ENCODE measurements at regions not wholly inside any gene's neighbourhood (a gene's known extent, or its start where the extent isn't known, plus 50 kb on each side); places are given as distances from the start of the nearest gene placed in this dataset.

GRCh38 chr3:127431066-127431465 is 143.2 kb upstream of the PRR20G start:
- H3K27me3 ChIP-seq (replicated peaks; ENCODE audit: control insufficient read depth, insufficient read depth, low read length) = peaks cover 1% of the 10 kb centered on the region
- TF ChIP-seq, protein P1, sequence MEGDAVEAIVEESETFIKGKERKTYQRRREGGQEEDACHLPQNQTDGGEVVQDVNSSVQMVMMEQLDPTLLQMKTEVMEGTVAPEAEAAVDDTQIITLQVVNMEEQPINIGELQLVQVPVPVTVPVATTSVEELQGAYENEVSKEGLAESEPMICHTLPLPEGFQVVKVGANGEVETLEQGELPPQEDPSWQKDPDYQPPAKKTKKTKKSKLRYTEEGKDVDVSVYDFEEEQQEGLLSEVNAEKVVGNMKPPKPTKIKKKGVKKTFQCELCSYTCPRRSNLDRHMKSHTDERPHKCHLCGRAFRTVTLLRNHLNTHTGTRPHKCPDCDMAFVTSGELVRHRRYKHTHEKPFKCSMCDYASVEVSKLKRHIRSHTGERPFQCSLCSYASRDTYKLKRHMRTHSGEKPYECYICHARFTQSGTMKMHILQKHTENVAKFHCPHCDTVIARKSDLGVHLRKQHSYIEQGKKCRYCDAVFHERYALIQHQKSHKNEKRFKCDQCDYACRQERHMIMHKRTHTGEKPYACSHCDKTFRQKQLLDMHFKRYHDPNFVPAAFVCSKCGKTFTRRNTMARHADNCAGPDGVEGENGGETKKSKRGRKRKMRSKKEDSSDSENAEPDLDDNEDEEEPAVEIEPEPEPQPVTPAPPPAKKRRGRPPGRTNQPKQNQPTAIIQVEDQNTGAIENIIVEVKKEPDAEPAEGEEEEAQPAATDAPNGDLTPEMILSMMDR (IDR thresholded peaks at IDR 0.05; ENCODE audit: insufficient read depth, low read length, poor library complexity, severe bottlenecking) = no peak
- no peak for DNase-seq (ENCODE audit: extremely low read depth, insufficient read length)
- H3K4me3 ChIP-seq (replicated peaks; ENCODE audit: low read depth, low read length) = no peak overlapping the region
- H3K36me3 ChIP-seq (ENCODE audit: control insufficient read depth, insufficient read depth, low read length) = no peaks in the 10 kb centered on the region

DNA sequence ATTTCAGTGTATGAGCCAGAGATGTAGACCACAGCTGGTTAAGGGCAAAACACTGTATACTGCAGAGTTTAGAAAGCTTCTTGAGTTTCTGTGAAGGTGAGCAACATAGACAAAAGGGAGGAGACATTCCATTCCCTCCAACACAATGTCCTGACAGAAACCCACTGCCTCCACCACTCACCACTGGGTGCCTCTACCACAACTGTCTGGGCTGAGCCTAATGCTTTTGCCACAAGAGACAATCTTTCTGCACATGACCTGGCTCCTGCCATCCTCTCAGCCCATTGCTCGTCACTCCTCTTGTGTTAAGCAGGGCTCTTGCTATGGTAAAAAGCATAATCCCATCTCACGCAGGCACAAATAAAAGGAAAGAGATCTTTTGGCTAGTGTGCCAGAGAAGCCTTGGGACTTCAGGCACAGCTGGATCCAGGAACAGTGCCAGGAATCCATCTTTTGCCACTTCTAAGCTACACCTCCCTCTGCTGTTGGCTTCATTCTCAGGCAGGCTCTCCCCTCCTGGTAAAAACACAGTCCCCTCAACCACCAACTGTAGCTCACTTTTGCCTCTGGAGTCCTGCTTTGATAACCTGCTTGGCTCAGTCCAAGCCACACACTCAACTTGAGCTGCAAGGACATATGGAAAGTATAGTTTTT is 140.6 kb upstream of the PRR20G start:
- TF ChIP-seq, protein P1 (IDR thresholded peaks at IDR 0.05; ENCODE audit: insufficient read depth, low read length, poor library complexity, severe bottlenecking) = no peak
- Histone ChIP-seq H3K4me3 (replicated peaks; ENCODE audit: low read depth, low read length) (no peak overlapping the region), H3K36me3 (ENCODE audit: control insufficient read depth, insufficient read depth, low read length) (no peaks in the 10 kb centered on the region), H3K27me3 (replicated peaks; ENCODE audit: control insufficient read depth, insufficient read depth, low read length) (peaks cover 3% of the 10 kb centered on the region)
- DNase-seq (ENCODE audit: extremely low read depth, insufficient read length) = no peak

- Histone ChIP-seq H3K36me3 (ENCODE audit: control insufficient read depth, insufficient read depth, low read length) (no peaks in the 10 kb centered on the region), H3K27me3 (replicated peaks; ENCODE audit: control insufficient read depth, insufficient read depth, low read length) (peaks cover 5% of the 10 kb centered on the region), H3K4me3 (replicated peaks; ENCODE audit: low read depth, low read length) (no peak overlapping the region)
- no peak for DNase-seq (ENCODE audit: extremely low read depth, insufficient read length)
- TF ChIP-seq, protein P1 (IDR thresholded peaks at IDR 0.05; ENCODE audit: insufficient read depth, low read length, poor library complexity, severe bottlenecking) = no peak
Measured at GRCh38 chr3:127427666-127428065, 139.8 kb upstream of the PRR20G start.

GRCh38 chr3:127427156-127427555 is 139.3 kb upstream of the PRR20G start:
- Histone ChIP-seq H3K36me3 (ENCODE audit: control insufficient read depth, insufficient read depth, low read length) (no peaks in the 10 kb centered on the region), H3K27me3 (replicated peaks; ENCODE audit: control insufficient read depth, insufficient read depth, low read length) (peaks cover 5% of the 10 kb centered on the region), H3K4me3 (replicated peaks; ENCODE audit: low read depth, low read length) (no peak overlapping the region)
- TF ChIP-seq, protein P1 (IDR thresholded peaks at IDR 0.05; ENCODE audit: insufficient read depth, low read length, poor library complexity, severe bottlenecking) = no peak
- DNase-seq (ENCODE audit: extremely low read depth, insufficient read length) = no peak

- DNase-seq (ENCODE audit: extremely low read depth, insufficient read length) = no peak
Measured at GRCh38 chr3:127426444-127427153, 138.8 kb upstream of the PRR20G start.

More at GRCh38 chr3:127426444-127427153, 138.8 kb upstream of the PRR20G start:
- TF ChIP-seq, protein P1 (IDR thresholded peaks at IDR 0.05; ENCODE audit: insufficient read depth, low read length, poor library complexity, severe bottlenecking) = no peak
- H3K4me3 ChIP-seq (replicated peaks; ENCODE audit: low read depth, low read length) = no peak overlapping the region
- H3K27me3 ChIP-seq (replicated peaks; ENCODE audit: control insufficient read depth, insufficient read depth, low read length) = peaks cover 5% of the 10 kb centered on the region
- H3K36me3 ChIP-seq (ENCODE audit: control insufficient read depth, insufficient read depth, low read length) = no peaks in the 10 kb centered on the region

All from GM06990 (cell line).